Smooth muscle cell of the brain vasculature (primary cell): ENCODE measurements at regions not wholly inside any gene's neighbourhood (a gene's known extent, or its start where the extent isn't known, plus 50 kb on each side); places are given as distances from the start of the nearest gene placed in this dataset.

Source experiments
- DNase-seq: peaks from one replicate; pipeline ENCODE4 v3.0.0-alpha.2; 2012; ENCODE audit warnings: low read depth, low spot score

GRCh38 chr17:77736721-77737120, 221.8 kb upstream of the TNRC6C start:
- DNase-seq, result no peak

GRCh38 chr17:77737442-77738265, 220.8 kb upstream of the TNRC6C start:
- DNase-seq, result no peak

- DNase-seq, result no peak
Observed at GRCh38 chr17:77738751-77739531, 219.6 kb upstream of the TNRC6C start.

GRCh38 chr17:77740481-77740880, 218.0 kb upstream of the TNRC6C start:
- DNase-seq, result no peak

- DNase-seq, result no peak
Observed at GRCh38 chr17:77741109-77741508, 217.4 kb upstream of the TNRC6C start.

- no peak for DNase-seq
Observed at GRCh38 chr17:77742579-77742978, 215.9 kb upstream of the TNRC6C start.

- no peak for DNase-seq
Observed at GRCh38 chr17:77744066-77744988, 214.2 kb upstream of the TNRC6C start.

- DNase-seq, result no peak
Observed at GRCh38 chr17:77745702-77746101, 212.8 kb upstream of the TNRC6C start.

GRCh38 chr17:77746393-77746792, 212.1 kb upstream of the TNRC6C start:
- DNase-seq, result no peak

- DNase-seq, result no peak
Observed at GRCh38 chr17:77746896-77747554, 211.5 kb upstream of the TNRC6C start.

- no peak for DNase-seq
Observed at GRCh38 chr17:77748436-77748835, 210.1 kb upstream of the TNRC6C start.

- no peak for DNase-seq
Observed at GRCh38 chr17:77749321-77749751, 209.2 kb upstream of the TNRC6C start.

GRCh38 chr17:77749989-77750388, 208.5 kb upstream of the TNRC6C start:
- no peak for DNase-seq

GRCh38 chr17:77750427-77751043, 208.0 kb upstream of the TNRC6C start:
- DNase-seq, result no peak

GRCh38 chr17:77753246-77753645, 205.3 kb upstream of the TNRC6C start:
- DNase-seq, result no peak

GRCh38 chr17:77753691-77754245, 204.7 kb upstream of the TNRC6C start:
- DNase-seq, result no peak

- no peak for DNase-seq
Observed at GRCh38 chr17:77754956-77755355, 203.5 kb upstream of the TNRC6C start.

GRCh38 chr17:77755410-77755963, 203.0 kb upstream of the TNRC6C start:
- DNase-seq, result no peak

GRCh38 chr17:77756028-77756427, 202.5 kb upstream of the TNRC6C start:
- no peak for DNase-seq
